Breast epithelium (tissue), 4 donors: ENCODE measurements at regions not wholly inside any gene's neighbourhood (a gene's known extent, or its start where the extent isn't known, plus 50 kb on each side); places are given as distances from the start of the nearest gene placed in this dataset.
A peak's percentile ranks its signal among the peaks of the same experiment; 100 is the strongest.

Experiments used
- DNase-seq, 2 donors: peaks; one replicate each; pipeline ENCODE4 v3.0.0-alpha.2; 2019; ENCODE audit warnings: low spot score in 2 of 2
- H3K27ac ChIP-seq, 2 donors: fragments of 200-600 bp; sonication (generic) in 1 of 2; one replicate each; pipeline ENCODE4 v1.5.1; 2016 to 2019; ENCODE audit warnings: mild to moderate bottlenecking in 1 of 2
- H3K27me3 ChIP-seq, 2 donors: fragments of 200-600 bp; sonication (generic) in 1 of 2; one replicate each; pipeline versions ENCODE4 v1.5.1 to v1.6.0; 2017 to 2019; ENCODE audit warnings: control low read depth in 1 of 2, mild to moderate bottlenecking in 1 of 2
- H3K36me3 ChIP-seq: fragments of 200-600 bp; one replicate; pipeline ENCODE4 v1.5.1; 2019
- H3K4me1 ChIP-seq, 2 donors: fragments of 200-600 bp; sonication (generic); one replicate each; pipeline ENCODE4 v1.5.1; 2016 to 2019; ENCODE audit warnings: control low read depth in 1 of 2
- H3K4me3 ChIP-seq, 3 donors: fragments of 200-600 bp; sonication (generic); 1 replicate in 2 of 3; 2 replicates in 1 of 3; pipeline ENCODE4 v1.5.1; 2016 to 2019; ENCODE audit warnings: mild to moderate bottlenecking in 3 of 3, moderate library complexity in 2 of 3
- H3K9me3 ChIP-seq, 2 donors: fragments of 200-600 bp; sonication (generic) in 1 of 2; one replicate each; pipeline ENCODE4 v1.5.1; 2016 to 2019; ENCODE audit warnings: control low read depth in 1 of 2
- CTCF ChIP-seq, 3 donors: fragments of 450-650 bp; IDR thresholded peaks; one replicate each; pipeline ENCODE4 v1.5.1; 2016 to 2017; ENCODE audit warnings: antibody characterized with exemption in 3 of 3, mild to moderate bottlenecking in 3 of 3, moderate library complexity in 3 of 3
- POLR2A ChIP-seq: fragments of 450-650 bp; IDR thresholded peaks from one replicate; pipeline ENCODE4 v1.6.1; 2016; ENCODE audit warnings: antibody characterized with exemption, mild to moderate bottlenecking, moderate library complexity
- POLR2AphosphoS5 ChIP-seq, 3 donors: sonication (generic); formaldehyde crosslinking; IDR thresholded peaks; one replicate each; pipeline ENCODE4 v1.6.1; 2017; ENCODE audit warnings: antibody characterized with exemption in 3 of 3
- intact Hi-C: fragments of 100-400 bp; cut with DNase I; formaldehyde crosslinking; loops from one replicate; pipeline ENCODE4 v1.15.1; 2023; ENCODE audit warnings: low total_unique reads

GRCh38 chr3:106540743-106541142 is 671.9 kb upstream of the CBLB start:
- Histone ChIP-seq H3K27me3 (no peaks in the 10 kb centered on the region), H3K36me3 (no peaks in the 10 kb centered on the region), H3K27ac (no peak overlapping the region), H3K4me3 (no peak overlapping the region), H3K9me3 (peaks cover 0 to 6% of the 10 kb centered on the region in 2 donors), H3K4me1 (no peaks in the 10 kb centered on the region)
- no peak for DNase-seq
- no peak for TF ChIP-seq POLR2AphosphoS5 (IDR thresholded peaks at IDR 0.05)
- no peak for TF ChIP-seq POLR2A
- no peak for TF ChIP-seq CTCF (IDR thresholded peaks at IDR 0.05)
- intact Hi-C loops = no loop called here

- Histone ChIP-seq H3K4me3 (no peak overlapping the region), H3K36me3 (no peaks in the 10 kb centered on the region), H3K27me3 (no peaks in the 10 kb centered on the region), H3K27ac (no peak overlapping the region), H3K4me1 (no peaks in the 10 kb centered on the region), H3K9me3 (peaks cover 0 to 7% of the 10 kb centered on the region in 2 donors)
- TF ChIP-seq POLR2A (no peak), CTCF (IDR thresholded peaks at IDR 0.05) (no peak), POLR2AphosphoS5 (IDR thresholded peaks at IDR 0.05) (no peak)
- DNase-seq = no peak
- intact Hi-C loops = no loop called here
Observed at GRCh38 chr3:106542101-106542769, 673.4 kb upstream of the CBLB start.

- no peaks in the 10 kb centered on the region for H3K27me3 ChIP-seq
- H3K4me1 ChIP-seq = no peaks in the 10 kb centered on the region
- H3K27ac ChIP-seq = no peak overlapping the region
- TF ChIP-seq POLR2AphosphoS5 (IDR thresholded peaks at IDR 0.05) = no peak
- no peak for TF ChIP-seq POLR2A
- no peak for TF ChIP-seq CTCF (IDR thresholded peaks at IDR 0.05)
- no peak for DNase-seq
- no peaks in the 10 kb centered on the region for H3K36me3 ChIP-seq
- H3K4me3 ChIP-seq = no peak overlapping the region
- intact Hi-C loops = no loop called here
- peaks cover 0 to 8% of the 10 kb centered on the region in 2 donors for H3K9me3 ChIP-seq
Observed at GRCh38 chr3:106552351-106553043, 683.7 kb upstream of the CBLB start.

GRCh38 chr3:106560451-106560966 is 691.7 kb upstream of the CBLB start:
- intact Hi-C loops = no loop called here
- H3K27ac ChIP-seq = peak overlapping the region in 1 of 2 donors; percentile 43

More at GRCh38 chr3:106560451-106560966, 691.7 kb upstream of the CBLB start:
- H3K9me3 ChIP-seq = no peaks in the 10 kb centered on the region
- no peaks in the 10 kb centered on the region for H3K27me3 ChIP-seq
- no peak for TF ChIP-seq POLR2A
- TF ChIP-seq CTCF (IDR thresholded peaks at IDR 0.05) = no peak
- no peak for TF ChIP-seq POLR2AphosphoS5 (IDR thresholded peaks at IDR 0.05)
- H3K36me3 ChIP-seq = no peaks in the 10 kb centered on the region
- no peak overlapping the region for H3K4me3 ChIP-seq
- no peaks in the 10 kb centered on the region for H3K4me1 ChIP-seq
- DNase-seq = no peak
